Parathyroid adenoma (tissue), 2 donors: ENCODE measurements at regions not wholly inside any gene's neighbourhood (a gene's known extent, or its start where the extent isn't known, plus 50 kb on each side); places are given as distances from the start of the nearest gene placed in this dataset.
"Not testable (repeated sequence)": the region's sequence is repeated elsewhere in the genome, so short reads cannot be mapped to it uniquely, and the experiment has no call there.

Experiments
- H2AFZ ChIP-seq: fragments of 300-600 bp; sonication (generic); one replicate; pipeline ENCODE4 v1.7.0; 2017; ENCODE audit warnings: antibody characterized with exemption, mild to moderate bottlenecking
- H3K27ac ChIP-seq: fragments of 300-600 bp; sonication (generic); one replicate; pipeline ENCODE4 v1.7.0; 2017
- H3K27me3 ChIP-seq: fragments of 300-600 bp; sonication (generic); one replicate; pipeline ENCODE4 v1.7.0; 2017; ENCODE audit warnings: low read length; ENCODE audit not compliant: control insufficient read depth, insufficient read depth
- H3K36me3 ChIP-seq: fragments of 300-600 bp; sonication (generic); one replicate; pipeline ENCODE4 v1.7.0; 2017; ENCODE audit warnings: low read length; ENCODE audit not compliant: control insufficient read depth, insufficient read depth
- H3K4me1 ChIP-seq: fragments of 300-600 bp; sonication (generic); one replicate; pipeline ENCODE4 v1.7.0; 2017; ENCODE audit warnings: control low read depth
- H3K4me2 ChIP-seq: fragments of 300-600 bp; sonication (generic); one replicate; pipeline ENCODE4 v1.7.0; 2017; ENCODE audit warnings: low read length
- H3K4me3 ChIP-seq: fragments of 300-600 bp; sonication (generic); one replicate; pipeline ENCODE4 v1.7.0; 2017; ENCODE audit warnings: low read depth, low read length
- H3K79me2 ChIP-seq: fragments of 300-600 bp; sonication (generic); one replicate; pipeline ENCODE4 v1.7.0; 2017; ENCODE audit warnings: control low read depth
- H3K9ac ChIP-seq: fragments of 300-600 bp; sonication (generic); one replicate; pipeline ENCODE4 v1.7.0; 2017; ENCODE audit warnings: mild to moderate bottlenecking
- H3K9me3 ChIP-seq: fragments of 300-600 bp; sonication (generic); one replicate; pipeline ENCODE4 v1.7.0; 2017; ENCODE audit warnings: low read length; ENCODE audit not compliant: control insufficient read depth
- TF ChIP-seq, protein P1 (sequence below): fragments of 300-600 bp; sonication (generic); IDR thresholded peaks from one replicate; pipeline ENCODE4 v1.7.0; 2017; ENCODE audit warnings: antibody characterized with exemption, mild to moderate bottlenecking
- donor health status: primary hyperparathyroidism.

DNA sequence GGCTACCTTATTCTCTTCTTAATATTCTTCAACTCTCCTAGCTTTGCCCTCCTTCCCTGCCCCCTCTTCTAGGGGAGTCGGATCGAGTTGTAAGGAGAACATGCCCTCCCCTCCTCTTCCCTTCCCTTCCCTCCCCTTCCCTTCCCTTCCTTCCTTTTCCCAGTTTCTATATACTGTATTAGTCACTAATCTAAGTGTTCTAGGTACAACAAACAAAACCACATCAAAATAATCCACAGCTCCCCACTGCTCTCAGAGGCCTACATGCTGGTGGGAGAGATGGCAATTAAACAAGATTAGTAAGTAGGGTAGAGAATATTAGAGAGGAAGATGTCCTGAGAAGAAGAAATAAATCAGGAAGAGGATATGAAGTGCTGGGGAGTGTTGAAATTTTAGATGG, 119.9 kb upstream of the PZP start:
- no peaks in the 10 kb centered on the region for H3K9me3 ChIP-seq

DNA sequence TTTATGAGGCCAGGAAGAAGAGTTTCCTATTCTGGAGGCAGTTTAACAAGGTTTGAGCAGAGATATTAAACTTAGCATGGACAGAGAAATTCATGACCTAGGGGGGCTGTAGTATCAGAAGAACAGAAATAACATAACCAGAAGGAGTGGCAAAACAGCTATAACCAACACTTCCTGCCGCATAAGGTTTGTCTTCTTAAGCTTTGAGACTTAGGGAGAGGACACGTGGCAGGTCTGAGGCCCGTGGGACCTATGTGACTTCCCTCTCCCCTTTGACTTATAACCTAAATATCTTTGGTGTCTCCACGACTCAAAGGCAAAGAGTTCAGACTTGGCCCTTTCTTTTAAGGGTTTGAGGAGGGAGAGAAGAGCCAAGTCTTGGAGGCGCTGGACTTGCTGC, 119.1 kb upstream of the PZP start:
- TF ChIP-seq, protein P1, sequence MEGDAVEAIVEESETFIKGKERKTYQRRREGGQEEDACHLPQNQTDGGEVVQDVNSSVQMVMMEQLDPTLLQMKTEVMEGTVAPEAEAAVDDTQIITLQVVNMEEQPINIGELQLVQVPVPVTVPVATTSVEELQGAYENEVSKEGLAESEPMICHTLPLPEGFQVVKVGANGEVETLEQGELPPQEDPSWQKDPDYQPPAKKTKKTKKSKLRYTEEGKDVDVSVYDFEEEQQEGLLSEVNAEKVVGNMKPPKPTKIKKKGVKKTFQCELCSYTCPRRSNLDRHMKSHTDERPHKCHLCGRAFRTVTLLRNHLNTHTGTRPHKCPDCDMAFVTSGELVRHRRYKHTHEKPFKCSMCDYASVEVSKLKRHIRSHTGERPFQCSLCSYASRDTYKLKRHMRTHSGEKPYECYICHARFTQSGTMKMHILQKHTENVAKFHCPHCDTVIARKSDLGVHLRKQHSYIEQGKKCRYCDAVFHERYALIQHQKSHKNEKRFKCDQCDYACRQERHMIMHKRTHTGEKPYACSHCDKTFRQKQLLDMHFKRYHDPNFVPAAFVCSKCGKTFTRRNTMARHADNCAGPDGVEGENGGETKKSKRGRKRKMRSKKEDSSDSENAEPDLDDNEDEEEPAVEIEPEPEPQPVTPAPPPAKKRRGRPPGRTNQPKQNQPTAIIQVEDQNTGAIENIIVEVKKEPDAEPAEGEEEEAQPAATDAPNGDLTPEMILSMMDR: no peak
- H3K27ac ChIP-seq: no peak overlapping the region
- H3K9me3 ChIP-seq: no peaks in the 10 kb centered on the region
- H3K36me3 ChIP-seq: no peaks in the 10 kb centered on the region
- H3K79me2 ChIP-seq: no peaks in the 10 kb centered on the region
- no peaks in the 10 kb centered on the region for H3K4me1 ChIP-seq
- no peak overlapping the region for H3K9ac ChIP-seq
- no peaks in the 10 kb centered on the region for H3K27me3 ChIP-seq
- H3K4me2 ChIP-seq: no peak overlapping the region
- H2AFZ ChIP-seq: no peak overlapping the region
- no peak overlapping the region for H3K4me3 ChIP-seq

More for the DNA sequence above, 119.9 kb upstream of the PZP start:
- H3K9ac ChIP-seq: no peak overlapping the region
- H3K27me3 ChIP-seq: no peaks in the 10 kb centered on the region
- H2AFZ ChIP-seq: no peak overlapping the region
- no peak overlapping the region for H3K4me2 ChIP-seq
- TF ChIP-seq, protein P1: no peak
- H3K4me1 ChIP-seq: no peaks in the 10 kb centered on the region
- H3K4me3 ChIP-seq: no peak overlapping the region
- no peaks in the 10 kb centered on the region for H3K79me2 ChIP-seq
- H3K36me3 ChIP-seq: no peaks in the 10 kb centered on the region
- H3K27ac ChIP-seq: no peak overlapping the region

DNA sequence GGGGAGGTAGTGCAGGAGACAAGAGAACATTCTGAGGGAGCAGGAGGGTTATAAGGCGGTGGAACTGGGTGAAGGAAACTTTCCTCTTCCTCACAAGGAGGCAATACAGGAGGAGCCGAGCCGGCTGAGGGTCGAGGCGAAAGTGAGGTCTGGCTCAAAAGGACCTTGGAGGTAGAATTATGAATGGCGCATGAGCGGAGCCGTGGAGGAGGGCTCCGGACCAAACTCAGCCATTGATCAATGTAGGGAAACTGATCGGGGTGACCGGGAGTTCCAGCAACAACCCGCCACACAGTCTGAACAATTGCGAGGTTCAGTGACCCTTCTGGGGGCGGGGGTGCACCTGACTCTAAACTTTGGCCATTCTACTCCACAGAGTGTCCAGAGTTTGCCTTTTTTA, 118.7 kb upstream of the PZP start:
- not testable (repeated sequence) for H3K4me1 ChIP-seq, H3K27me3 ChIP-seq, H3K4me3 ChIP-seq, H3K36me3 ChIP-seq, H3K27ac ChIP-seq, H3K79me2 ChIP-seq, H3K9me3 ChIP-seq, H2AFZ ChIP-seq, H3K9ac ChIP-seq, H3K4me2 ChIP-seq

DNA sequence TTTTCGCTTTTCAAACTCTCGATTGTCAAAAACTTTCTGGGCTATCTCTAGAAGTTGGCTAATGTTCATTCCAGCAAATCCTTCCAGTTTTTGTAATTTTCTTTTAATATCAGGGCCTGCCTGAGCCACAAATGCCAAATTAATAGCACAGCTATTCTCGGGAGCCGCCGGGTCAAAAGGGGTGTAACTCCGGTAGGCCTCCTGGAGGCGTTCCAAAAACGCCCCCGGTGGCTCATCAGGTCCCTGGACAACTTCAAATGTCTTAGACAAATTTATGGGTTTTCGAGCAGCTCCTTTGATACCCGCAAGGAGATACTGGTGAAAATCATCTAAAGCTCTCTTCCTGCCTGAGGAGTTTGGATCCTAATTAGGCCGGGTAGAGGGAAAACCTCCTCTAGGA, 117.9 kb upstream of the PZP start:
- Histone ChIP-seq H3K9me3 (no peaks in the 10 kb centered on the region), H3K4me2 (no peak overlapping the region), H3K79me2 (no peaks in the 10 kb centered on the region), H3K4me1 (no peaks in the 10 kb centered on the region), H3K9ac (no peak overlapping the region), H2AFZ (no peak overlapping the region), H3K36me3 (no peaks in the 10 kb centered on the region), H3K27me3 (no peaks in the 10 kb centered on the region), H3K27ac (no peak overlapping the region), H3K4me3 (no peak overlapping the region)
- TF ChIP-seq, protein P1: no peak

DNA sequence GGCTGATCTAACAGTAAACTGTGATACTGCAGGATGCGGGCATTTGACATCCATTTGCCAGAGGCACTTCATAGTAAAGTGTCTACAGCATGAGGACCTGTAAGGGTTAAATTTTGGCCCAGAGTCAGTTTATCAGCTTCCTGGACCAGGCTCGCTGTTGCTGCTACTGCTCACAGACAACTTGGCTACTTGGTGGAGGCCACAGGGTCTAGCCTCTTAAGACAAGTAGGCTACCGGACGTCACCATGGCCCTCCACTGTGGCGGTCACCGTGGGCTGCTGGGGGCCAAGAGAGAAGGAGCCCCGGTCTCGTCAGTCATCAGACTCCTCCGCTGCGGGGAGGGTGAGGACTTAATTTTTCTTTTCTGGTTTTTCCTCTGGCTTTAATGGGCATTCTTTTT, 117.3 kb upstream of the PZP start:
- Histone ChIP-seq H3K79me2 (no peaks in the 10 kb centered on the region), H3K4me3 (no peak overlapping the region), H3K4me2 (no peak overlapping the region), H3K27ac (no peak overlapping the region), H3K9ac (no peak overlapping the region), H3K27me3 (no peaks in the 10 kb centered on the region), H3K9me3 (no peaks in the 10 kb centered on the region), H2AFZ (no peak overlapping the region), H3K36me3 (no peaks in the 10 kb centered on the region), H3K4me1 (no peaks in the 10 kb centered on the region)
- TF ChIP-seq, protein P1: no peak
